Panc1 (cell line): ENCODE measurements at regions not wholly inside any gene's neighbourhood (a gene's known extent, or its start where the extent isn't known, plus 50 kb on each side); places are given as distances from the start of the nearest gene placed in this dataset.

Source experiments
- CTCF ChIP-seq: fragments of 450-650 bp; IDR thresholded peaks from 2 replicates; pipeline ENCODE4 v1.5.1; 2017; ENCODE audit warnings: mild to moderate bottlenecking
- POLR2AphosphoS5 ChIP-seq: IDR thresholded peaks from 2 replicates; pipeline ENCODE4 v1.6.1; 2012; ENCODE audit warnings: mild to moderate bottlenecking, low read depth, low read length, moderate library complexity
- SIN3A ChIP-seq: IDR thresholded peaks from 2 replicates; pipeline ENCODE4 v1.6.1; 2012; ENCODE audit warnings: low read depth, mild to moderate bottlenecking, low read length, moderate library complexity, borderline replicate concordance; ENCODE audit not compliant: insufficient read depth
- TCF7L2 ChIP-seq: IDR thresholded peaks from 2 replicates; pipeline ENCODE4 v1.6.1; 2011; ENCODE audit warnings: mild to moderate bottlenecking, low read depth, low read length, inconsistent platforms

- no peak for TF ChIP-seq CTCF
- no peak for TF ChIP-seq TCF7L2
- TF ChIP-seq SIN3A = no peak
- TF ChIP-seq POLR2AphosphoS5 = no peak
Observed at GRCh38 chr18:73987247-73987980, 160.2 kb downstream of the FBXO15 start.
